Large intestine (tissue), 3 donors: ENCODE measurements at regions not wholly inside any gene's neighbourhood (a gene's known extent, or its start where the extent isn't known, plus 50 kb on each side); places are given as distances from the start of the nearest gene placed in this dataset.
"Not testable (repeated sequence)": the region's sequence is repeated elsewhere in the genome, so short reads cannot be mapped to it uniquely, and the experiment has no call there.

ENCODE experiments used
- DNase-seq, 2 donors: peaks; one replicate each; pipeline versions ENCODE4 v3.0.0 to v3.0.0-alpha.2; 2013
- H3K27ac ChIP-seq: one replicate; pipeline ENCODE4 v1.5.1; 2013; ENCODE audit warnings: low read length
- H3K27me3 ChIP-seq: 2 replicates; pipeline ENCODE4 v1.6.1; 2013; ENCODE audit warnings: low read length; ENCODE audit not compliant: control insufficient read depth, insufficient read depth
- H3K36me3 ChIP-seq: 2 replicates; pipeline ENCODE4 v1.6.1; 2013; ENCODE audit warnings: low read length; ENCODE audit not compliant: control insufficient read depth, insufficient read depth
- H3K4me1 ChIP-seq: one replicate; pipeline ENCODE4 v1.6.1; 2013; ENCODE audit warnings: low read length; ENCODE audit not compliant: control insufficient read depth, insufficient read depth
- H3K4me3 ChIP-seq: one replicate; pipeline ENCODE4 v1.5.1; 2013; ENCODE audit warnings: low read length
- H3K9me3 ChIP-seq: one replicate; pipeline ENCODE4 v1.6.1; 2013; ENCODE audit warnings: mild to moderate bottlenecking, low read depth, low read length, moderate library complexity; ENCODE audit not compliant: control insufficient read depth
- WGBS: methylation state at CpG from one replicate; pipeline ENCODE4 v1.1.5; 2013; ENCODE audit warnings: low lambda C conversion rate; ENCODE audit not compliant: insufficient coverage; 5-methylcytosine and 5-hydroxymethylcytosine counted together

GRCh38 chr7:128591705-128592104 lies 80.4 kb upstream of the GARIN1A start:
- no peak for DNase-seq
- H3K36me3 ChIP-seq: peaks cover 18% of the 10 kb centered on the region
- H3K4me3 ChIP-seq: no peak overlapping the region
- no CpG with 5 or more reads among the region's 5 CpGs for WGBS
- H3K27ac ChIP-seq: no peak overlapping the region
- H3K27me3 ChIP-seq: no peaks in the 10 kb centered on the region
- no peaks in the 10 kb centered on the region for H3K4me1 ChIP-seq
- no peaks in the 10 kb centered on the region for H3K9me3 ChIP-seq

- WGBS: no CpG with 5 or more reads among the region's 3 CpGs
- H3K9me3 ChIP-seq, H3K4me1 ChIP-seq, H3K27ac ChIP-seq, DNase-seq, H3K4me3 ChIP-seq, H3K27me3 ChIP-seq: not testable (repeated sequence)
- H3K36me3 ChIP-seq: peaks cover 20% of the 10 kb centered on the region
These were observed 79.9 kb upstream of the GARIN1A start for GRCh38 chr7:128592209-128592608.

GRCh38 chr7:128594061-128594460 lies 78.0 kb upstream of the GARIN1A start:
- DNase-seq, H3K27ac ChIP-seq, H3K27me3 ChIP-seq, H3K9me3 ChIP-seq, H3K4me1 ChIP-seq, H3K4me3 ChIP-seq: not testable (repeated sequence)
- WGBS: 79% methylated on average over 3 of the region's 6 CpGs
- H3K36me3 ChIP-seq: peaks cover 20% of the 10 kb centered on the region

GRCh38 chr7:128596336-128597128 lies 75.6 kb upstream of the GARIN1A start:
- not testable (repeated sequence) for H3K27ac ChIP-seq, H3K27me3 ChIP-seq, H3K4me1 ChIP-seq, H3K4me3 ChIP-seq, DNase-seq, H3K9me3 ChIP-seq
- H3K36me3 ChIP-seq: peaks cover 26% of the 10 kb centered on the region
- WGBS: 60% methylated on average over 1 of the region's 8 CpGs

GRCh38 chr7:128598946-128599345 lies 73.1 kb upstream of the GARIN1A start:
- no CpG with 5 or more reads among the region's 5 CpGs for WGBS
- not testable (repeated sequence) for DNase-seq, H3K4me1 ChIP-seq, H3K4me3 ChIP-seq, H3K27ac ChIP-seq, H3K27me3 ChIP-seq, H3K9me3 ChIP-seq
- H3K36me3 ChIP-seq: peaks cover 14% of the 10 kb centered on the region

- H3K4me3 ChIP-seq, H3K27ac ChIP-seq, H3K9me3 ChIP-seq, H3K4me1 ChIP-seq, H3K27me3 ChIP-seq, H3K36me3 ChIP-seq: not testable (repeated sequence)
- peak in 1 of 2 donors; percentile 51 for DNase-seq
- WGBS: 0% methylated on average over 1 of the region's 6 CpGs
These were observed 63.2 kb upstream of the GARIN1A start for GRCh38 chr7:128608678-128609421.

GRCh38 chr7:128613366-128613765 lies 58.7 kb upstream of the GARIN1A start:
- H3K9me3 ChIP-seq, H3K27me3 ChIP-seq, H3K27ac ChIP-seq, H3K4me3 ChIP-seq, H3K4me1 ChIP-seq, DNase-seq: not testable (repeated sequence)
- no CpG with 5 or more reads among the region's 3 CpGs for whole genome bisulfite sequencing
- peaks cover 10% of the 10 kb centered on the region for H3K36me3 ChIP-seq

GRCh38 chr7:128614812-128615211 lies 57.3 kb upstream of the GARIN1A start:
- DNase-seq, H3K27me3 ChIP-seq, H3K4me3 ChIP-seq, H3K4me1 ChIP-seq, H3K27ac ChIP-seq, H3K9me3 ChIP-seq: not testable (repeated sequence)
- 83% methylated on average over 1 of the region's 2 CpGs for whole genome bisulfite sequencing
- peaks cover 21% of the 10 kb centered on the region for H3K36me3 ChIP-seq

GRCh38 chr7:128616799-128617198 lies 55.3 kb upstream of the GARIN1A start:
- H3K4me1 ChIP-seq, DNase-seq, H3K9me3 ChIP-seq, H3K4me3 ChIP-seq, H3K27me3 ChIP-seq, H3K27ac ChIP-seq: not testable (repeated sequence)
- peaks cover 29% of the 10 kb centered on the region for H3K36me3 ChIP-seq
- WGBS: no CpG with 5 or more reads among the region's 4 CpGs
